ENCODE measurements at regions not wholly inside any gene's neighbourhood (a gene's known extent, or its start where the extent isn't known, plus 50 kb on each side); places are given as distances from the start of the nearest gene placed in this dataset.

- DNase-seq = no peak
These were observed 50.0 kb upstream of the DOCK9 start for GRCh38 chr13:99027661-99028425.

- DNase-seq = no peak
These were observed 51.0 kb upstream of the DOCK9 start for GRCh38 chr13:99028890-99029289.

- DNase-seq = no peak
These were observed 51.7 kb upstream of the DOCK9 start for GRCh38 chr13:99029576-99029975.

GRCh38 chr13:99030326-99030725 lies 52.5 kb upstream of the DOCK9 start:
- DNase-seq = no peak

- DNase-seq = no peak
These were observed 54.0 kb upstream of the DOCK9 start for GRCh38 chr13:99031832-99032231.

GRCh38 chr13:99033814-99034213 lies 56.0 kb upstream of the DOCK9 start:
- peak; percentile 6 to 29 for DNase-seq

GRCh38 chr13:99034333-99035085 lies 56.6 kb upstream of the DOCK9 start:
- DNase-seq = peak in 1 of 2 experiments; percentile 62

- DNase-seq = no peak
These were observed 57.9 kb upstream of the DOCK9 start for GRCh38 chr13:99035715-99036114.

- DNase-seq = no peak
These were observed 59.9 kb upstream of the DOCK9 start for GRCh38 chr13:99037756-99038155.

- no peak for DNase-seq
These were observed 61.9 kb upstream of the DOCK9 start for GRCh38 chr13:99039718-99040280.

- DNase-seq = no peak
These were observed 62.8 kb upstream of the DOCK9 start for GRCh38 chr13:99040536-99041131.

- no peak for DNase-seq
These were observed 63.5 kb upstream of the DOCK9 start for GRCh38 chr13:99041337-99041736.

GRCh38 chr13:99041788-99042187 lies 63.9 kb upstream of the DOCK9 start:
- no peak for DNase-seq

- DNase-seq = no peak
These were observed 64.8 kb upstream of the DOCK9 start for GRCh38 chr13:99042521-99043250.

- no peak for DNase-seq
These were observed 66.0 kb upstream of the DOCK9 start for GRCh38 chr13:99043831-99044231.

- DNase-seq = no peak
These were observed 66.9 kb upstream of the DOCK9 start for GRCh38 chr13:99044764-99045163.

- DNase-seq = no peak
These were observed 67.5 kb upstream of the DOCK9 start for GRCh38 chr13:99045396-99045795.

GRCh38 chr13:99046851-99047250 lies 69.0 kb upstream of the DOCK9 start:
- DNase-seq = no peak

- DNase-seq = no peak
These were observed 73.2 kb upstream of the DOCK9 start for GRCh38 chr13:99050983-99051488.

GRCh38 chr13:99051768-99052455 lies 74.0 kb upstream of the DOCK9 start:
- DNase-seq = no peak

- DNase-seq = no peak
These were observed 75.9 kb upstream of the DOCK9 start for GRCh38 chr13:99053636-99054233.

- no peak for DNase-seq
These were observed 77.4 kb upstream of the DOCK9 start for GRCh38 chr13:99055281-99055680.
